Retina (tissue), 1 donor: ENCODE measurements at regions not wholly inside any gene's neighbourhood (a gene's known extent, or its start where the extent isn't known, plus 50 kb on each side); places are given as distances from the start of the nearest gene placed in this dataset.
"Not testable (repeated sequence)": the region's sequence is repeated elsewhere in the genome, so short reads cannot be mapped to it uniquely, and the experiment has no call there.

Experiments
- DNase-seq: peaks from one replicate; pipeline ENCODE4 v3.0.0-alpha.2; 2016

- DNase-seq: no peak
Observed at GRCh38 chr10:8396675-8397074, 342.2 kb downstream of the GATA3 start.

- no peak for DNase-seq
Observed at GRCh38 chr10:8398771-8399170, 344.3 kb downstream of the GATA3 start.

- DNase-seq: no peak
Observed at GRCh38 chr10:8400151-8400550, 345.7 kb downstream of the GATA3 start.

GRCh38 chr10:8400892-8401291, 346.4 kb downstream of the GATA3 start:
- DNase-seq: no peak

- DNase-seq: no peak
Observed at GRCh38 chr10:8401531-8401930, 347.0 kb downstream of the GATA3 start.

- DNase-seq: no peak
Observed at GRCh38 chr10:8402576-8402975, 348.1 kb downstream of the GATA3 start.

- no peak for DNase-seq
Observed at GRCh38 chr10:8403711-8404371, 349.4 kb downstream of the GATA3 start.

- DNase-seq: no peak
Observed at GRCh38 chr10:8404721-8405120, 350.2 kb downstream of the GATA3 start.

GRCh38 chr10:8405596-8405995, 351.1 kb downstream of the GATA3 start:
- DNase-seq: no peak

- DNase-seq: no peak
Observed at GRCh38 chr10:8407501-8408021, 353.1 kb downstream of the GATA3 start.

- no peak for DNase-seq
Observed at GRCh38 chr10:8410506-8410905, 356.0 kb downstream of the GATA3 start.

- no peak for DNase-seq
Observed at GRCh38 chr10:8412541-8412940, 358.1 kb downstream of the GATA3 start.

GRCh38 chr10:8415029-8415428, 360.5 kb downstream of the GATA3 start:
- not testable (repeated sequence) for DNase-seq

- DNase-seq: no peak
Observed at GRCh38 chr10:8416192-8416701, 361.8 kb downstream of the GATA3 start.

- no peak for DNase-seq
Observed at GRCh38 chr10:8416760-8417159, 362.3 kb downstream of the GATA3 start.

- no peak for DNase-seq
Observed at GRCh38 chr10:8417631-8418030, 363.1 kb downstream of the GATA3 start.

- DNase-seq: no peak
Observed at GRCh38 chr10:8418631-8419030, 364.1 kb downstream of the GATA3 start.

- no peak for DNase-seq
Observed at GRCh38 chr10:8420182-8420581, 365.7 kb downstream of the GATA3 start.

- DNase-seq: no peak
Observed at GRCh38 chr10:8424555-8425211, 370.2 kb downstream of the GATA3 start.

- no peak for DNase-seq
Observed at GRCh38 chr10:8428654-8429053, 374.2 kb downstream of the GATA3 start.

- no peak for DNase-seq
Observed at GRCh38 chr10:8430321-8430720, 375.8 kb downstream of the GATA3 start.

- no peak for DNase-seq
Observed at GRCh38 chr10:8431511-8431910, 377.0 kb downstream of the GATA3 start.

- no peak for DNase-seq
Observed at GRCh38 chr10:8435186-8436055, 380.9 kb downstream of the GATA3 start.
